Keratinocyte (primary cell): ENCODE measurements at regions not wholly inside any gene's neighbourhood (a gene's known extent, or its start where the extent isn't known, plus 50 kb on each side); places are given as distances from the start of the nearest gene placed in this dataset.

Experiments used
- CTCF ChIP-seq, 3 experiments: IDR thresholded peaks in 1 of 3; conservative IDR thresholded peaks in 1 of 3; optimal IDR thresholded peaks in 1 of 3; 2 replicates in 2 of 3; 3 replicates in 1 of 3; pipeline versions ENCODE3 to v1.5.1; 2011; ENCODE audit warnings: low read length in 3 of 3, mild to moderate bottlenecking in 3 of 3, moderate library complexity in 2 of 3, control low read depth in 1 of 3, inconsistent platforms in 1 of 3; ENCODE audit not compliant: insufficient read depth in 2 of 3; ENCODE audit errors: extremely low read depth in 1 of 3
- EZH2 ChIP-seq: IDR thresholded peaks from one replicate; pipeline ENCODE4 v1.6.1; 2012; ENCODE audit warnings: inconsistent platforms, mild to moderate bottlenecking, low read length, moderate library complexity

DNA sequence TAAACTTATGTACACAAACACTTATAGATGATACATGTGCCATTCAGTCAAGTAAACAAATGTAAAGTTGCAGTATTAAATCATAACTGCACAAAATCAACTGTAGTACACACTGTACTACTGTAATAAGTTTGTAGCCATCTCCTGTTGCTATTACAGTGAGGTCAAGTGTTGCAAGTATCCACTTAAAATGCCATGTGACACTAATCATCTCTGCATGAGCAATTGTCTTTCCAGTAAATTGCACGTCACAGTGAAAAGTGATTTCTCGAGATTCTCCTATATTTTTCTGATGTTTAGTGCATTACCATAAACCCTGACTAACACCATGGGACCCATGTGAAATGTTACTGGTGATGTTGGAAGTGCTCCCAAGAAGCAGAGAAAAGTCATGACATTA, 293.3 kb upstream of the SP4 start:
- no peak for TF ChIP-seq CTCF (optimal IDR thresholded peaks at IDR 0.05 in 1 of 3, IDR thresholded peaks at IDR 0.05 in 1 of 3, conservative IDR thresholded peaks at IDR 0.05 in 1 of 3; ENCODE audit: extremely low read depth in 1 of 3, insufficient read depth in 2 of 3, low read length in 3 of 3)
- no peak for TF ChIP-seq EZH2
